Inflammatory macrophage (primary cell): ENCODE measurements at regions not wholly inside any gene's neighbourhood (a gene's known extent, or its start where the extent isn't known, plus 50 kb on each side); places are given as distances from the start of the nearest gene placed in this dataset.

Experiments used
- DNase-seq, 2 donors: peaks; one replicate each; pipeline ENCODE4 v3.0.0-alpha.2; 2020 to 2022

- no peak for DNase-seq
Observed at GRCh38 chr4:62209757-62210485, 1009.8 kb downstream of the ADGRL3 start.

GRCh38 chr4:62208921-62209320 lies 1008.8 kb downstream of the ADGRL3 start:
- no peak for DNase-seq

- DNase-seq, result no peak
Observed at GRCh38 chr4:62204136-62204535, 1004.0 kb downstream of the ADGRL3 start.

- DNase-seq, result no peak
Observed at GRCh38 chr4:62199291-62199810, 999.2 kb downstream of the ADGRL3 start.

GRCh38 chr4:62196338-62196737 lies 996.2 kb downstream of the ADGRL3 start:
- no peak for DNase-seq

GRCh38 chr4:62194342-62194741 lies 994.2 kb downstream of the ADGRL3 start:
- DNase-seq, result no peak

GRCh38 chr4:62193761-62194160 lies 993.6 kb downstream of the ADGRL3 start:
- DNase-seq, result no peak

GRCh38 chr4:62191451-62192240 lies 991.5 kb downstream of the ADGRL3 start:
- DNase-seq, result no peak

- no peak for DNase-seq
Observed at GRCh38 chr4:62170235-62170634, 970.1 kb downstream of the ADGRL3 start.

- DNase-seq, result no peak
Observed at GRCh38 chr4:62168681-62169080, 968.6 kb downstream of the ADGRL3 start.

GRCh38 chr4:62162606-62163005 lies 962.5 kb downstream of the ADGRL3 start:
- DNase-seq, result no peak

GRCh38 chr4:62161446-62161845 lies 961.3 kb downstream of the ADGRL3 start:
- DNase-seq, result no peak

- DNase-seq, result no peak
Observed at GRCh38 chr4:62159876-62160275, 959.8 kb downstream of the ADGRL3 start.

- no peak for DNase-seq
Observed at GRCh38 chr4:62159306-62159705, 959.2 kb downstream of the ADGRL3 start.

GRCh38 chr4:62156205-62156604 lies 956.1 kb downstream of the ADGRL3 start:
- no peak for DNase-seq

GRCh38 chr4:62145276-62145675 lies 945.1 kb downstream of the ADGRL3 start:
- DNase-seq, result no peak

GRCh38 chr4:62144431-62144830 lies 944.3 kb downstream of the ADGRL3 start:
- DNase-seq, result no peak

- no peak for DNase-seq
Observed at GRCh38 chr4:62135565-62136156, 935.5 kb downstream of the ADGRL3 start.

GRCh38 chr4:62133977-62134376 lies 933.9 kb downstream of the ADGRL3 start:
- DNase-seq, result no peak

GRCh38 chr4:62133101-62133897 lies 933.2 kb downstream of the ADGRL3 start:
- no peak for DNase-seq

- DNase-seq, result no peak
Observed at GRCh38 chr4:62131049-62131448, 930.9 kb downstream of the ADGRL3 start.

- DNase-seq, result no peak
Observed at GRCh38 chr4:62130637-62131036, 930.5 kb downstream of the ADGRL3 start.

GRCh38 chr4:62130230-62130629 lies 930.1 kb downstream of the ADGRL3 start:
- DNase-seq, result no peak
